ENCODE measurements at regions not wholly inside any gene's neighbourhood (a gene's known extent, or its start where the extent isn't known, plus 50 kb on each side); places are given as distances from the start of the nearest gene placed in this dataset.

DNA sequence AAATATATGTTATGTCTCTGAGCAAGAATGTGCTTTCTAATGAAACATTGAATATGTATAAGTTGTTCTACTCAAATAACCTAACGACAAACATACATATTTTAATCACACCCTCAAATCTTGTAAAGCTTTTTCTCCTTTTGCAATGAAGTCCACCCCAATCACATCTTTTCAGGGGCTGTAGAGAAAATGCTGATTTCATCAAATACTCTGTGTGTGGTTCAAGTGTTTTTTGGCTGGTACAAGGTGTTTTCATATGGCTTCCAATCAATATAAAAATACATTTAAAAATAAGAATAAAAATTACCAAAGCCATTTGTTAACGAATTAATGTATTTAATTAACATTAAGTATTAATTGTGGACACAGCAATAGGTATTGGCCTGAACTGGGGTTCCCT lies 57.2 kb upstream of the TMEM196 start:
- no peak overlapping the region for H3K4me2 ChIP-seq (ENCODE audit: insufficient read depth, insufficient read length, low read length)
- no peak overlapping the region for H2BK5ac ChIP-seq (ENCODE audit: insufficient read length, low read length)
- H3T11ph ChIP-seq (ENCODE audit: low read length) = no peak overlapping the region
- no peaks in the 10 kb centered on the region for H3K27me3 ChIP-seq (ENCODE audit: insufficient read depth, low read length)
- no peaks in the 10 kb centered on the region for H3K23me2 ChIP-seq (ENCODE audit: insufficient read length, low read depth, low read length, poor library complexity, severe bottlenecking)
- no peak for DNase-seq
- no peak overlapping the region for H4K5ac ChIP-seq (ENCODE audit: insufficient read length, low read depth, low read length)
- H3K14ac ChIP-seq (ENCODE audit: insufficient read depth, low read length) = no peak overlapping the region
- H3K23ac ChIP-seq (ENCODE audit: insufficient read length, low read depth, low read length) = no peak overlapping the region
- no peaks in the 10 kb centered on the region for H3K4me1 Mint-ChIP-seq
- no peaks in the 10 kb centered on the region for H4K20me1 ChIP-seq (ENCODE audit: control insufficient read depth, insufficient read depth, insufficient read length)
- no peak overlapping the region for H3K4ac ChIP-seq (ENCODE audit: low read depth, low read length)
- H2BK12ac ChIP-seq (ENCODE audit: insufficient read length, low read depth, low read length) = no peak overlapping the region
- H3K4me1 ChIP-seq (ENCODE audit: insufficient read depth, low read length) = no peaks in the 10 kb centered on the region
- WGBS (ENCODE audit: extremely low coverage, insufficient read length, low lambda C conversion rate) = 100% methylated on average over 1 of the region's 2 CpGs
- no peak overlapping the region for H3K18ac ChIP-seq (ENCODE audit: insufficient read length, low read depth, low read length)
- H4K91ac ChIP-seq (ENCODE audit: insufficient read length, low read depth, low read length) = no peak overlapping the region
- H3K36me3 Mint-ChIP-seq (ENCODE audit: insufficient read depth in 1 of 3, low read depth in 3 of 3) = no peaks in the 10 kb centered on the region
- no peaks in the 10 kb centered on the region for H3K79me1 ChIP-seq (ENCODE audit: insufficient read depth, low read depth, low read length, poor library complexity, severe bottlenecking)
- H2BK120ac ChIP-seq (ENCODE audit: low read depth, low read length, poor library complexity, severe bottlenecking) = no peak overlapping the region
- TF ChIP-seq, protein P1, sequence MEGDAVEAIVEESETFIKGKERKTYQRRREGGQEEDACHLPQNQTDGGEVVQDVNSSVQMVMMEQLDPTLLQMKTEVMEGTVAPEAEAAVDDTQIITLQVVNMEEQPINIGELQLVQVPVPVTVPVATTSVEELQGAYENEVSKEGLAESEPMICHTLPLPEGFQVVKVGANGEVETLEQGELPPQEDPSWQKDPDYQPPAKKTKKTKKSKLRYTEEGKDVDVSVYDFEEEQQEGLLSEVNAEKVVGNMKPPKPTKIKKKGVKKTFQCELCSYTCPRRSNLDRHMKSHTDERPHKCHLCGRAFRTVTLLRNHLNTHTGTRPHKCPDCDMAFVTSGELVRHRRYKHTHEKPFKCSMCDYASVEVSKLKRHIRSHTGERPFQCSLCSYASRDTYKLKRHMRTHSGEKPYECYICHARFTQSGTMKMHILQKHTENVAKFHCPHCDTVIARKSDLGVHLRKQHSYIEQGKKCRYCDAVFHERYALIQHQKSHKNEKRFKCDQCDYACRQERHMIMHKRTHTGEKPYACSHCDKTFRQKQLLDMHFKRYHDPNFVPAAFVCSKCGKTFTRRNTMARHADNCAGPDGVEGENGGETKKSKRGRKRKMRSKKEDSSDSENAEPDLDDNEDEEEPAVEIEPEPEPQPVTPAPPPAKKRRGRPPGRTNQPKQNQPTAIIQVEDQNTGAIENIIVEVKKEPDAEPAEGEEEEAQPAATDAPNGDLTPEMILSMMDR (conservative IDR thresholded peaks at IDR 0.05) = no peak
- no peaks in the 10 kb centered on the region for H3K9me3 Mint-ChIP-seq
- H3K9me3 ChIP-seq (ENCODE audit: control insufficient read depth, low read depth, low read length) = no peaks in the 10 kb centered on the region
- no peak overlapping the region for H4K8ac ChIP-seq (replicated peaks; ENCODE audit: insufficient read length, low read depth, low read length)
- no peak overlapping the region for H2AFZ ChIP-seq (ENCODE audit: low read length)
- no peak overlapping the region for H2AK5ac ChIP-seq (ENCODE audit: insufficient read length, low read length)
- H2BK15ac ChIP-seq (ENCODE audit: low read depth, low read length) = no peak overlapping the region
- H3K27me3 Mint-ChIP-seq (ENCODE audit: low read depth) = no peaks in the 10 kb centered on the region
- no peak overlapping the region for H3K56ac ChIP-seq (ENCODE audit: insufficient read length, low read depth, low read length)
- H3K9ac ChIP-seq (ENCODE audit: extremely low read depth, insufficient read length, low read length) = no peak overlapping the region
- no peak overlapping the region for H3K27ac Mint-ChIP-seq
- no peak overlapping the region for H2BK20ac ChIP-seq (ENCODE audit: low read depth, low read length, poor library complexity, severe bottlenecking)
- no peaks in the 10 kb centered on the region for H3K79me2 ChIP-seq (ENCODE audit: insufficient read depth, low read length)
- no peak overlapping the region for H3K4me3 Mint-ChIP-seq
- no peak overlapping the region for H3K27ac ChIP-seq (ENCODE audit: insufficient read length, low read depth, low read length)
